GM18517 (cell line): ENCODE measurements at regions not wholly inside any gene's neighbourhood (a gene's known extent, or its start where the extent isn't known, plus 50 kb on each side); places are given as distances from the start of the nearest gene placed in this dataset.

Source experiments
- ATAC-seq: cut with Tn5 transposase; IDR thresholded peaks from one replicate; pipeline ENCODE4 v1.9.1; 2021; ENCODE audit warnings: mild to moderate bottlenecking, moderate library complexity; ENCODE audit not compliant: unreplicated experiment

GRCh38 chr1:98427664-98428063, 233.9 kb upstream of the SNX7 start:
- no peak for ATAC-seq

GRCh38 chr1:98426092-98426491, 235.4 kb upstream of the SNX7 start:
- no peak for ATAC-seq

- no peak for ATAC-seq
Observed at GRCh38 chr1:98422816-98423215, 238.7 kb upstream of the SNX7 start.

- ATAC-seq, result no peak
Observed at GRCh38 chr1:98421085-98421435, 240.5 kb upstream of the SNX7 start.

GRCh38 chr1:98420376-98421084, 241.0 kb upstream of the SNX7 start:
- no peak for ATAC-seq

GRCh38 chr1:98417820-98418219, 243.7 kb upstream of the SNX7 start:
- no peak for ATAC-seq

- ATAC-seq, result no peak
Observed at GRCh38 chr1:98410082-98410481, 251.4 kb upstream of the SNX7 start.

GRCh38 chr1:98406352-98407088, 255.0 kb upstream of the SNX7 start:
- no peak for ATAC-seq

- ATAC-seq, result peak; percentile 87
Observed at GRCh38 chr1:98405581-98406074, 255.9 kb upstream of the SNX7 start.

- ATAC-seq, result no peak
Observed at GRCh38 chr1:98404866-98405265, 256.7 kb upstream of the SNX7 start.

GRCh38 chr1:98403963-98404480, 257.5 kb upstream of the SNX7 start:
- no peak for ATAC-seq

GRCh38 chr1:98402860-98403259, 258.7 kb upstream of the SNX7 start:
- peak; percentile 27 for ATAC-seq

- no peak for ATAC-seq
Observed at GRCh38 chr1:98400446-98400845, 261.1 kb upstream of the SNX7 start.

GRCh38 chr1:98399218-98399617, 262.3 kb upstream of the SNX7 start:
- ATAC-seq, result no peak

GRCh38 chr1:98398649-98399048, 262.9 kb upstream of the SNX7 start:
- no peak for ATAC-seq

GRCh38 chr1:98398092-98398491, 263.4 kb upstream of the SNX7 start:
- no peak for ATAC-seq

GRCh38 chr1:98393719-98394118, 267.8 kb upstream of the SNX7 start:
- ATAC-seq, result no peak

- no peak for ATAC-seq
Observed at GRCh38 chr1:98391175-98391574, 270.3 kb upstream of the SNX7 start.

GRCh38 chr1:98389809-98390208, 271.7 kb upstream of the SNX7 start:
- no peak for ATAC-seq

GRCh38 chr1:98388441-98388840, 273.1 kb upstream of the SNX7 start:
- peak; percentile 88 for ATAC-seq

GRCh38 chr1:98387701-98388100, 273.8 kb upstream of the SNX7 start:
- no peak for ATAC-seq
